GM18870 (cell line): ENCODE measurements at regions not wholly inside any gene's neighbourhood (a gene's known extent, or its start where the extent isn't known, plus 50 kb on each side); places are given as distances from the start of the nearest gene placed in this dataset.
"Not testable (repeated sequence)": the region's sequence is repeated elsewhere in the genome, so short reads cannot be mapped to it uniquely, and the experiment has no call there.

Experiments
- ATAC-seq: cut with Tn5 transposase; IDR thresholded peaks from one replicate; pipeline ENCODE4 v1.9.1; 2021; ENCODE audit warnings: moderate library complexity; ENCODE audit not compliant: unreplicated experiment

- ATAC-seq, result no peak
Observed at GRCh38 chr17:70510288-70510687, 341.0 kb downstream of the KCNJ2 start.

DNA sequence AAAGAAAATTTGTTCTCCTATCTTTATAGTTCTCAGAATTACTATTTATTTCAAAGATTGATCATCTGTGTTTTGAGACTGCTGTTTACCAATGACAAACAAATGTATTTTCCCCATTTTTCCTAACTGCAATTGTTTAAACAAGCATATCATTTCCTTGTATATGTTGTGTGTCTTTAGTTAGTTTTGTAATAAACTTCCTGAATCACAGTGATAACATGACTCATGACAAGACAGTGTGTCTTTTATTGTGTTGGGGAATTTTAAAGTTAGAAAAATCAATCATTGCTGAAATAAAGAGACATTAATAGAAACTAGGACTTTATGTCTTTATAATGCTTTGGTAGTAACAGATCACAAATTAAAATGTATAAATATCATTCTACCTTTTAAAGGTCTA is 348.5 kb downstream of the KCNJ2 start:
- ATAC-seq, result no peak

- ATAC-seq, result no peak
Observed at GRCh38 chr17:70519300-70519699, 350.0 kb downstream of the KCNJ2 start.

GRCh38 chr17:70520447-70520846 is 351.1 kb downstream of the KCNJ2 start:
- no peak for ATAC-seq

- ATAC-seq, result no peak
Observed at GRCh38 chr17:70520956-70521355, 351.6 kb downstream of the KCNJ2 start.

- no peak for ATAC-seq
Observed at GRCh38 chr17:70521821-70522256, 352.5 kb downstream of the KCNJ2 start.

- ATAC-seq, result no peak
Observed at GRCh38 chr17:70523426-70523825, 354.1 kb downstream of the KCNJ2 start.

DNA sequence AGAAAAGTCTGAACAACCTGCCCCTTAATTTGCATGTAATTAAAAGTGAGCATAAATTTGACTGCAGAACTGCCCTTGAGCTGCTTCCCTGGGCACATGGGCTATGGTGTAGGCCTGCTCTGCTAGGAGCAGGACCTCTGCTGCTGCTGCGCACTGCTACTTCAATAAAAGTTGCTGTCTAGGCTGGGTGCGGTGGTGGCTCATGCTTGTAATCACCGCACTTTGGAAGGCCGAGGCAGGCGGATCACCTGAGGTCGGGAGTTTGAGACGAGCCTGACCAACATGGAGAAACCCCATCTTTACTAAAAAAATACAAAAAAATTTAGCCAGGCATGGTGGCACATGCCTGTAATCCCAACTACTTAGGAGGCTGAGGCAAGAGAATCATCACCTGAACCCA is 355.7 kb downstream of the KCNJ2 start:
- ATAC-seq, result not testable (repeated sequence)

DNA sequence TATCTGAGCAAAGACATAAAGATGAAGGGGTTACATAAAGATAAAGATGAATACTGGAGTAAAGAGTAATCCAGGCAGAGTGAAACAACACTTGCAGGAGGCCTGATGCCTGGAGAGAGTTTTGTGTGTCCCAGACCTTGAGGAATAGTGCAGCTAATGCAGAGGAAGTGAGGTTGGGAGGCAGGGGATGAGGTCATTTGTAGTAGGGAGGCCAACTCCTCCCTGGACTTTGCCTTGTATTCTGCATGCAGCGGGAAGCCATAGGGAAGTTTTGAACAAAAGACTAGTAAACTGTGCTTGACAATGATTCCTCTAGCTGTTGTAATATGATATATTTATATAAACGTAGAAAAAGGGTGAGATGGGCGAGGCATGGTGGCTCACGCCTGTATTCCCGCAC is 356.6 kb downstream of the KCNJ2 start:
- ATAC-seq, result no peak

DNA sequence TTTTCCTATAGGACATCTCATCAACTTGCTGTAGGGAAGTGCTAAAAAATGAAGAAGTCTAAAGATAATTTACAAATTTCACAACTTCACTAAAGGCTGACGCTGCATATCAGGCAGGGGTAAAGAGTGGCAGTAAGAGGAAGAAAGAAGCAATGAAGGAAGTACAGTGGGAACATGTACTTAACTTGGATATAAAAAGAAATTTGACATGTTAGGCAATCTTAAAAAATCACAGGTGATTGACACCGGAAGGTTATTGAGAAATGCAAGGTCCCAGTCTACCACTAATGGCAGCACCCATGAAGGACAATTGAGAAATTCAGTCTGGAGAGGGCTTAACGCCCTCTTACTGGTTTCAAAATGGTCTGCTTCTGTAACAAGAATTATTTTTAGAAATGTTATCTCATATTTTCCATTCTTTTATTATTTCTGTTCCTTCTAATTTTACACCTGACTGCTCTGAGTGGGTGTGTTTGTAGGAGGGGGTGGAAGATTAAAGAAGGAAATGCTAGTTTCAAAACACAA is 358.1 kb downstream of the KCNJ2 start:
- no peak for ATAC-seq

DNA sequence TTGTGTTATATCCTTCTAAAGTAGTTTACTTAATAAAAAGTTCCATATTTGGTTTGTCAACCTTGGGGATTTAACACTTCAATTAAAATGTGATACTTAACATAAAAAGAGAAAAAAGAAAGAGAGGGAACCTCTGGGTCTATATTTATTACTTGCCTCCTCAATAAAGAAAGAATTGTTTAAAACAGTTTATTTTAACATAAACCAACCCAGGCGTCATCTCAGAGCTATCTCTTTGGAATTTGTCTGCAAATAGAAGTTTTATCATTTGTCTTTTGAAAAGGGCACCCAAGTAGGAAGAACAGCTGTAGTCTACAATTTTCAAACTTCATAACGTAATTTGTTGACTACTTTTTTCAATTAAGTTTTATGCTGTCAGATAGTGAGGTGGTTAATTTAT is 364.1 kb downstream of the KCNJ2 start:
- no peak for ATAC-seq

GRCh38 chr17:70535986-70536385 is 366.7 kb downstream of the KCNJ2 start:
- no peak for ATAC-seq

GRCh38 chr17:70539132-70539924 is 370.0 kb downstream of the KCNJ2 start:
- ATAC-seq, result no peak

- ATAC-seq, result no peak
Observed at GRCh38 chr17:70542876-70543275, 373.5 kb downstream of the KCNJ2 start.

DNA sequence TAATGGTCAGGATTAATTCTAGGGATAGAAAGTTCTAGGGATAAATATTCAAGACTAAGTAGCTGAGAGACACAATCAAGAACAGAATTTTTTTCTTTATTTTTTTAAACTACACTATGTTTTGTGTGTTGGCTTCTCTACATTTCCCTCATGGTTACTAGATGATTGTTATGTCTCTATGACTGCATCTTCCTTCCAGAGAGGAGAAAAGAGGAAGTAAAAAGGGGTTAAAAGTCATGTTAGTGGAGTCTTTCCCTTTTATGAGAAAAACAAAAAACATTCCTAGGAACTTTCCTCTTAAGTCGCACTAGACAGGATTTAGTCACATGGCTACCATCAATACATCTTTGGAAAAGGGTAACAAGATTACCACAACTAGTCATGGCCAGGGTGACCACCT is 375.0 kb downstream of the KCNJ2 start:
- ATAC-seq, result no peak

GRCh38 chr17:70552230-70552981 is 383.1 kb downstream of the KCNJ2 start:
- ATAC-seq, result no peak

- no peak for ATAC-seq
Observed at GRCh38 chr17:70552982-70553334, 383.6 kb downstream of the KCNJ2 start.

- no peak for ATAC-seq
Observed at GRCh38 chr17:70555723-70556122, 386.4 kb downstream of the KCNJ2 start.

DNA sequence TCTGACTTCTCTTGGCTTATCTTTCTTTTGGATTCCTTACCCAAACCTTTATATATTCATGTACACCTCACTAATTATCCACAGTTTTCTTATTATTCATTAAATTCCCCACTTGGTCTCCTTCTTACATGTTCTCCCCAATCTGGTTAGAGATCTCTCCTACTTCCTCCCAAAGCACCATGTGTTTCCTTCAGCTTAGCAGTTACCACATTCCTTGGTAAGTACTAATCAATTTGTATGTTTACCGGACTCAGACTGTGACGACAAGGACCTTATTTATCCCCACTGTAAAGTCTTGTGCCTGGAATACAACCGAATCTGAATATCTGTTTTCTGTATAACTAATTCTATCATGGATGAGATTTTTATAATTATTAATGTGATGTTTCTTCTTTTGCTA is 389.5 kb downstream of the KCNJ2 start:
- ATAC-seq, result no peak

DNA sequence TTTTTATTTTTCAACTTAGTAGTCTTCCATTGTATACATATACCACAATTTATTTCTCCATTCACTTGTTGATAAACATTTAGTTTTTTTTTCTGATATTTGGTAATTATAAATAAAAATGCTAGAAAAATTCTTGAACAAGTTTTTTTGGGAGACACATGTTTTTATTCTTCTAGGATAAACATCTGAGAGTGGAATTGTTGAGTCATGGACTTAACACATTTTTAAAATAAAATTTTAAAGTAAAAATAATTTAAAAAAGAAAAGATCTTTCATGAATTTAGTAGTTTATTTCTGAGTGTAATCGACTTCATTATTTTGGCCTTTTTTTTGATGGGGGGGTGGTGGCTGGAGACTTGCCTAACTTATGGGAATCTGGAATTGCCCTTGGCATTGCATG is 391.1 kb downstream of the KCNJ2 start:
- no peak for ATAC-seq

DNA sequence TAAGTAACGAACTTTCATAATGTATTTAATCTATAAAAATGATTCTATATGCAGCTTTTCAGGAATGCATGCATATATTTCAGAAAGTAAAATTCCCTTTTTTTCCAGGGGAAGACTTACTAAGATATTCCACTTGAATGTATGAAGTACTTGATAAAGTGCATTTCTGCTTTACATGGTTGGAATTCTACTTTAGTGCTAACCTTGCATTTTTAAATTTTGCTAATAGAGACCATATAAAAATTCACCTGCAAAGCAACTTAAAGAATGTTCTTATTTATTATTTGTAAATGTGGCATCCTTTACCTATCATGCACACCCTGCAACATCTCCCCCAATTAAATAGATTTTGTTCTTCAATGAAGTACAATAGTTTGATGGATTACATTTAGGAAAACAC is 392.8 kb downstream of the KCNJ2 start:
- no peak for ATAC-seq

DNA sequence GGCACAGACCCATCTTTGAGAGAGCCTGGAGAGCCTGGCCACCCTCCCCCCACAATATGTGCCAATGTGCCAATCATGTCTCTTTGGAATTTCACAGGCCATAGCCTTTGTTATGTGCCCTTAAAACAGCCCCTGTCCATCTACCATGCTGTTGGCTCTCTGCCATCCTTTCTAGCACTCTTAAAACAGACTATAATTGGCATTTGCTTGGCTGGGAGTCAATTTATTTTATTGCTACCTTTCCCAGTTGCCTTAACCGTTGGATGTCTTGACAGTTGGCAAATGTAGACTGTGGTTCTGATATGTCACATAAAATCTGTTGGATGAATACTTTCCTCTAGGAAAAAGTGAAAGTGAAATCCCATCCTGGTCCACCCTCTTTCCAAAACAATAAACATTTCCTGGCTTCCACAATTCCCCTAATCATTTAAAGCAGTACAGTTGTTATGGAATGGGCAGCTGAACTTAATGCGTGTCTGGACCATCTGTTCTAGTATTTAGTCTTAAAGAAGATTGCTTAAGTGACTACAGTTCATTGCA is 394.0 kb downstream of the KCNJ2 start:
- no peak for ATAC-seq
